ENCODE measurements at regions not wholly inside any gene's neighbourhood (a gene's known extent, or its start where the extent isn't known, plus 50 kb on each side); places are given as distances from the start of the nearest gene placed in this dataset.
A peak's percentile ranks its signal among the peaks of the same experiment; 100 is the strongest.

GRCh38 chr10:61330669-61331068 lies 122.5 kb downstream of the TMEM26 start:
- Histone ChIP-seq H3K27ac (ENCODE audit: low read length) (no peak overlapping the region), H2AFZ (ENCODE audit: low read length) (no peak overlapping the region), H3K9ac (ENCODE audit: low read length) (no peak overlapping the region), H3K79me2 (ENCODE audit: low read length) (no peaks in the 10 kb centered on the region), H3K36me3 (ENCODE audit: low read depth, low read length) (no peaks in the 10 kb centered on the region), H3K4me3 (ENCODE audit: low read length) (no peak overlapping the region), H3K4me1 (ENCODE audit: insufficient read depth, low read length) (no peaks in the 10 kb centered on the region), H3K9me3 (ENCODE audit: low read length) (no peaks in the 10 kb centered on the region), H4K20me1 (ENCODE audit: low read length) (no peaks in the 10 kb centered on the region), H3F3A (ENCODE audit: low read length, unreplicated experiment) (no peaks in the 10 kb centered on the region), H3K9me2 (replicated peaks; ENCODE audit: low read length) (no peaks in the 10 kb centered on the region), H3K4me2 (ENCODE audit: low read length) (no peak overlapping the region), H3K27me3 (ENCODE audit: low read length) (peaks cover 14% of the 10 kb centered on the region)
- BruUV-seq (replicated peaks) = no TSS peak
- intact Hi-C loops (cut with micrococcal nuclease) = no loop called here
- POLR2A ChIA-PET (ENCODE audit: unreplicated experiment) = no interaction called here
- DNase-seq = no peak
- CTCF ChIA-PET = no interaction called here
- TF ChIP-seq, protein P1, sequence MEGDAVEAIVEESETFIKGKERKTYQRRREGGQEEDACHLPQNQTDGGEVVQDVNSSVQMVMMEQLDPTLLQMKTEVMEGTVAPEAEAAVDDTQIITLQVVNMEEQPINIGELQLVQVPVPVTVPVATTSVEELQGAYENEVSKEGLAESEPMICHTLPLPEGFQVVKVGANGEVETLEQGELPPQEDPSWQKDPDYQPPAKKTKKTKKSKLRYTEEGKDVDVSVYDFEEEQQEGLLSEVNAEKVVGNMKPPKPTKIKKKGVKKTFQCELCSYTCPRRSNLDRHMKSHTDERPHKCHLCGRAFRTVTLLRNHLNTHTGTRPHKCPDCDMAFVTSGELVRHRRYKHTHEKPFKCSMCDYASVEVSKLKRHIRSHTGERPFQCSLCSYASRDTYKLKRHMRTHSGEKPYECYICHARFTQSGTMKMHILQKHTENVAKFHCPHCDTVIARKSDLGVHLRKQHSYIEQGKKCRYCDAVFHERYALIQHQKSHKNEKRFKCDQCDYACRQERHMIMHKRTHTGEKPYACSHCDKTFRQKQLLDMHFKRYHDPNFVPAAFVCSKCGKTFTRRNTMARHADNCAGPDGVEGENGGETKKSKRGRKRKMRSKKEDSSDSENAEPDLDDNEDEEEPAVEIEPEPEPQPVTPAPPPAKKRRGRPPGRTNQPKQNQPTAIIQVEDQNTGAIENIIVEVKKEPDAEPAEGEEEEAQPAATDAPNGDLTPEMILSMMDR (conservative IDR thresholded peaks at IDR 0.05; ENCODE audit: low read depth, low read length) = no peak
- TF ChIP-seq EZH2phosphoT487 (IDR thresholded peaks at IDR 0.05; ENCODE audit: borderline replicate concordance, low read length) = no peak
- no peak for TF ChIP-seq EZH2 (IDR thresholded peaks at IDR 0.05; ENCODE audit: low read length, unreplicated experiment)
- ATAC-seq = no peak

DNA sequence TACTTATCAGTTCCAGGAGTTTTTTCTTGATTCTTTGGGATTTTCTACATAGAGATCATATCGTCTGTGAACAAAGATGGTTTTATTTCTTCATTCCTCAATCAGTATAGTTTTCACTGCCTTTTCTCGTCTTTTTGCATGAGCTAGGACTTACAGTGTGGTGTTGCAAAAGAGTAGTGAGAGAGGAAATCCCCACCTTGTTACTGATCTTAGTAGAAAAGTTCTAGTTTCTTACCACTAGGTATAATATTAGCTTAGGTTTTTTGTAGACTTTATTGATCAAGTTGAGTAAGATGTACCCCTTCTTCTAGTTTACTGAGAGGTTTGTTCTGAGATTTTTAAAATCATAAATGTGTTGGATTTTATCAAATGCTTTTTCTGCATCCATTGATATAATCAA lies 123.3 kb downstream of the TMEM26 start:
- Histone ChIP-seq H2AFZ (ENCODE audit: low read length) (no peak overlapping the region), H3K36me3 (ENCODE audit: low read depth, low read length) (no peaks in the 10 kb centered on the region), H3K27me3 (ENCODE audit: low read length) (peaks cover 22% of the 10 kb centered on the region), H3K9me2 (replicated peaks; ENCODE audit: low read length) (no peaks in the 10 kb centered on the region), H3K79me2 (ENCODE audit: low read length) (no peaks in the 10 kb centered on the region), H3K27ac (ENCODE audit: low read length) (no peak overlapping the region), H3K4me2 (ENCODE audit: low read length) (no peak overlapping the region), H3K9ac (ENCODE audit: low read length) (no peak overlapping the region), H3K9me3 (ENCODE audit: low read length) (no peaks in the 10 kb centered on the region), H3K4me1 (ENCODE audit: insufficient read depth, low read length) (no peaks in the 10 kb centered on the region), H3F3A (ENCODE audit: low read length, unreplicated experiment) (no peaks in the 10 kb centered on the region), H4K20me1 (ENCODE audit: low read length) (no peaks in the 10 kb centered on the region), H3K4me3 (ENCODE audit: low read length) (no peak overlapping the region)
- ChIA-PET CTCF (no interaction called here), POLR2A (ENCODE audit: unreplicated experiment) (no interaction called here)
- intact Hi-C loops (cut with micrococcal nuclease) = no loop called here
- no peak for ATAC-seq
- no peak for DNase-seq
- BruUV-seq (replicated peaks) = no TSS peak
- TF ChIP-seq, protein P1 (conservative IDR thresholded peaks at IDR 0.05; ENCODE audit: low read depth, low read length) = no peak
- no peak for TF ChIP-seq EZH2phosphoT487 (IDR thresholded peaks at IDR 0.05; ENCODE audit: borderline replicate concordance, low read length)
- no peak for TF ChIP-seq EZH2 (IDR thresholded peaks at IDR 0.05; ENCODE audit: low read length, unreplicated experiment)

- no peaks in the 10 kb centered on the region for H3K36me3 ChIP-seq (ENCODE audit: low read depth, low read length)
- intact Hi-C loops (cut with micrococcal nuclease) = no loop called here
- no peak overlapping the region for H3K4me3 ChIP-seq (ENCODE audit: low read length)
- no peak overlapping the region for H3K27ac ChIP-seq (ENCODE audit: low read length)
- ChIA-PET CTCF (no interaction called here), POLR2A (ENCODE audit: unreplicated experiment) (interaction anchor here (0.6 kb wide), 2 partner anchors 110 to 543 kb away, joined by 4 to 5 read pairs; no protein-coding TSS in a partner anchor)
- ATAC-seq (no peak), DNase-seq (no peak)
- H3K9me3 ChIP-seq (ENCODE audit: low read length) = no peaks in the 10 kb centered on the region
- peaks cover 25% of the 10 kb centered on the region for H3K27me3 ChIP-seq (ENCODE audit: low read length)
- no peak overlapping the region for H3K4me2 ChIP-seq (ENCODE audit: low read length)
- H3K9ac ChIP-seq (ENCODE audit: low read length) = no peak overlapping the region
- H2AFZ ChIP-seq (ENCODE audit: low read length) = no peak overlapping the region
- H4K20me1 ChIP-seq (ENCODE audit: low read length) = no peaks in the 10 kb centered on the region
- TF ChIP-seq, protein P1 (conservative IDR thresholded peaks at IDR 0.05; ENCODE audit: low read depth, low read length) = no peak
- peak; percentile 61 for TF ChIP-seq EZH2 (IDR thresholded peaks at IDR 0.05; ENCODE audit: low read length, unreplicated experiment)
- no peak for TF ChIP-seq EZH2phosphoT487 (IDR thresholded peaks at IDR 0.05; ENCODE audit: borderline replicate concordance, low read length)
- BruUV-seq (replicated peaks) = no TSS peak
- H3K9me2 ChIP-seq (replicated peaks; ENCODE audit: low read length) = no peaks in the 10 kb centered on the region
- no peaks in the 10 kb centered on the region for H3K79me2 ChIP-seq (ENCODE audit: low read length)
- no peaks in the 10 kb centered on the region for H3F3A ChIP-seq (ENCODE audit: low read length, unreplicated experiment)
- no peaks in the 10 kb centered on the region for H3K4me1 ChIP-seq (ENCODE audit: insufficient read depth, low read length)
These were observed 127.8 kb downstream of the TMEM26 start for GRCh38 chr10:61325223-61325960.
